HEK293 (cell line): ENCODE measurements at regions not wholly inside any gene's neighbourhood (a gene's known extent, or its start where the extent isn't known, plus 50 kb on each side); places are given as distances from the start of the nearest gene placed in this dataset.

Source experiments
- CTCF ChIA-PET: fragments of 350-600 bp; formaldehyde crosslinking; extraction: SDS; loops from one replicate; lab custom pipeline; 2021; ENCODE audit warnings: antibody characterized with exemption; lab: Yijun Ruan, JAX
- POLR2A ChIA-PET: fragments of 300-600 bp; formaldehyde crosslinking; extraction: SDS; loops from one replicate; lab custom pipeline; 2020; ENCODE audit warnings: antibody characterized with exemption, inconsistent platforms; lab: Yijun Ruan, JAX
- H3K27ac ChIP-seq: fragments of 200-500 bp; sonication (Bioruptor generic); 2 replicates; pipeline ENCODE4 v1.5.1; 2014; ENCODE audit warnings: low read depth, low read length, control low read depth, inconsistent platforms; ENCODE audit errors: extremely low read depth
- H3K36me3 ChIP-seq, 2 experiments: fragments of 200-500 bp in 1 of 2; sonication (Bioruptor generic) in 1 of 2; 1 replicate in 1 of 2; 2 replicates in 1 of 2; pipeline ENCODE4 v1.5.1; 2014 to 2017; ENCODE audit warnings: inconsistent platforms in 2 of 2, low read length in 2 of 2; ENCODE audit not compliant: control insufficient read depth in 2 of 2, insufficient read depth in 1 of 2
- H3K4me1 ChIP-seq: fragments of 200-500 bp; sonication (Bioruptor generic); 2 replicates; pipeline ENCODE4 v1.5.1; 2014; ENCODE audit warnings: mild to moderate bottlenecking, low read length, inconsistent platforms; ENCODE audit not compliant: control insufficient read depth, insufficient read depth
- H3K4me3 ChIP-seq: 2 replicates; pipeline ENCODE4 v1.5.1; 2011; ENCODE audit warnings: low read depth, mild to moderate bottlenecking, control low read depth, low read length, moderate library complexity
- H3K9me3 ChIP-seq: fragments of 200-500 bp; sonication (Bioruptor generic); 2 replicates; pipeline ENCODE4 v1.5.1; 2014; ENCODE audit warnings: low read depth, low read length, inconsistent platforms; ENCODE audit not compliant: control insufficient read depth, insufficient read depth
- ATF2 ChIP-seq: fragments of 450-650 bp; formaldehyde crosslinking; IDR thresholded peaks from 2 replicates; pipeline ENCODE4 v1.5.1; 2016; ENCODE audit warnings: missing biosample characterization, missing genetic modification characterization, low read depth
- BCL11B ChIP-seq: fragments of 450-650 bp; formaldehyde crosslinking; IDR thresholded peaks from 2 replicates; pipeline ENCODE4 v1.5.1; 2016; ENCODE audit warnings: low read depth, missing biosample characterization, missing genetic modification characterization
- SCRT1 ChIP-seq: fragments of 450-650 bp; formaldehyde crosslinking; IDR thresholded peaks from 2 replicates; pipeline ENCODE4 v1.5.1; 2016; ENCODE audit warnings: missing biosample characterization, missing genetic modification characterization, borderline replicate concordance
- ZBTB20 ChIP-seq: fragments of 450-650 bp; formaldehyde crosslinking; IDR thresholded peaks from 2 replicates; pipeline ENCODE4 v1.5.1; 2016; ENCODE audit warnings: missing biosample characterization, missing genetic modification characterization
- ZBTB49 ChIP-seq: fragments of 450-650 bp; formaldehyde crosslinking; IDR thresholded peaks from 2 replicates; pipeline ENCODE4 v1.5.1; 2016; ENCODE audit warnings: missing biosample characterization, missing genetic modification characterization, low read depth
- ZNF19 ChIP-seq: fragments of 450-650 bp; formaldehyde crosslinking; IDR thresholded peaks from 2 replicates; pipeline ENCODE4; 2016; ENCODE audit warnings: missing biosample characterization, missing genetic modification characterization, low read depth
- ZNF221 ChIP-seq: fragments of 450-650 bp; formaldehyde crosslinking; IDR thresholded peaks from 2 replicates; pipeline ENCODE4 v1.5.1; 2017; ENCODE audit warnings: missing biosample characterization, missing genetic modification characterization, borderline replicate concordance
- ZNF433 ChIP-seq: fragments of 450-650 bp; formaldehyde crosslinking; IDR thresholded peaks from 2 replicates; pipeline ENCODE4 v1.5.1; 2016; ENCODE audit warnings: missing biosample characterization, missing genetic modification characterization, low read depth
- ZNF518A ChIP-seq: fragments of 450-650 bp; formaldehyde crosslinking; conservative IDR thresholded peaks from 2 replicates; pipeline ENCODE4 v1.5.1; 2016; ENCODE audit warnings: low read depth, missing biosample characterization, missing genetic modification characterization
- ZNF548 ChIP-seq: fragments of 450-650 bp; formaldehyde crosslinking; IDR thresholded peaks from 2 replicates; pipeline ENCODE4 v1.5.1; 2016; ENCODE audit warnings: missing biosample characterization, missing genetic modification characterization
- ZNF555 ChIP-seq: fragments of 450-650 bp; formaldehyde crosslinking; conservative IDR thresholded peaks from 2 replicates; pipeline ENCODE4 v1.5.1; 2017; ENCODE audit warnings: missing biosample characterization, mild to moderate bottlenecking, missing genetic modification characterization, inconsistent platforms

GRCh38 chr4:74874753-74875367, 58.1 kb upstream of the PARM1 start (continued):
- no peak for TF ChIP-seq ZNF518A
- TF ChIP-seq, all 188 proteins: peak for 4

GRCh38 chr4:74873545-74874301, 59.2 kb upstream of the PARM1 start:
- H3K4me3 ChIP-seq = no peak overlapping the region
- no peaks in the 10 kb centered on the region for H3K36me3 ChIP-seq
- no peaks in the 10 kb centered on the region for H3K9me3 ChIP-seq
- no peak overlapping the region for H3K27ac ChIP-seq
- ChIA-PET POLR2A (no interaction called here), CTCF (interaction anchor here (0.6 to 2.3 kb wide), 8 partner anchors 10 to 691 kb away, joined by 3 to 5 read pairs (median 4); no protein-coding TSS in a partner anchor)
- H3K4me1 ChIP-seq = no peaks in the 10 kb centered on the region
- no peak for TF ChIP-seq ZNF221 (tag by site-specific recombination)
- TF ChIP-seq ATF2 (tag by site-specific recombination) = no peak
- TF ChIP-seq ZNF433 (tag by site-specific recombination) = no peak
- TF ChIP-seq ZNF555 (tag by site-specific recombination) = no peak
- TF ChIP-seq SCRT1 (tag by site-specific recombination) = no peak
- TF ChIP-seq BCL11B (tag by site-specific recombination) = no peak
- no peak for TF ChIP-seq ZNF548 (tag by site-specific recombination)
- no peak for TF ChIP-seq ZBTB20 (tag by site-specific recombination)
- TF ChIP-seq ZBTB49 (tag by site-specific recombination) = no peak
- TF ChIP-seq ZNF19 (tag by site-specific recombination) = no peak
- no peak for TF ChIP-seq ZNF518A
- TF ChIP-seq, all 188 proteins: peak for 0
